Suppressor macrophage (primary cell): ENCODE measurements at regions not wholly inside any gene's neighbourhood (a gene's known extent, or its start where the extent isn't known, plus 50 kb on each side); places are given as distances from the start of the nearest gene placed in this dataset.
A peak's percentile ranks its signal among the peaks of the same experiment; 100 is the strongest.

Source experiments
- DNase-seq, 4 experiments: peaks; one replicate each; pipeline ENCODE4 v3.0.0-alpha.2; 2020 to 2022

GRCh38 chr5:9919306-9920030 is 289.3 kb upstream of the TAS2R1 start:
- no peak for DNase-seq

DNA sequence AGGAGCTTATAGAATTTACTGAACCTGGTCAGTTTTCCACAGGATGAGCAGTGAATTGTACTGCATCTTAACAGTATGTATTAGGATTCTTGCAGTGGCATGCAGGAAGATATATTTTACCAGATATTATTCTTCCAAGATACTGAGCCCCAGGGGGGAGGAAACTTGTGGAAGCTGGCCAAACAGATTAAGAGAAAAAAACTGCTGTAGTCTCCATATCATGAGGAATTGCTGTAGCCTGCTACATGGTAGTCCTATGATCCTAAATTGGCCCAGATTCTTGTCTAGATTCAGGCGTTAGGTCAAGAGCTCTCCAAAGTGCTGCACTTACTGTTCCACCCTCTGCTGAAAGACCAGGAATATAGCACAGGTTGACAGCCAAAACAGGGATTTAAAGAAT is 275.5 kb upstream of the TAS2R1 start:
- DNase-seq = no peak

- no peak for DNase-seq
Observed at GRCh38 chr5:9903801-9904200, 273.6 kb upstream of the TAS2R1 start.

DNA sequence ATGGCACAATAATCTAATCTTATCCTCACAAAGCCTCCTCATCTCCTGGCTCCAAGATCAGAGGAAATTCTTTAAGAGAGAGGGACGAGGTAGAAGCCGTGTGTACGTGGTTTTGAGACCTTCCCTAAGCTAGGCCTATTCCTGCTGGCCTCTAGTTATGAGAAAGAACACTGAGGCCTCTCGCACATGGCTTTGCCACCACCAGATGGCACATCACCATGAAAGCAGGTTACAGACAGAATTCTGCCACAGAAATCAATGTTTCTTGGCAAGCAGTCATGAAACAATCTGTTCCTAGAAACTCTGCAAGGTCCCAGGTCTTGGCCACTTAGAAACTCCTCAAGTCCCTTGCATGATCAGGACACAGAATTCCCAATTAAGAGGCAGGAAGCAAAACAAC is 268.2 kb upstream of the TAS2R1 start:
- DNase-seq = peak in 3 of 4 experiments; percentile 1 to 5 (median 1)

- DNase-seq = no peak
Observed at GRCh38 chr5:9895302-9895645, 265.1 kb upstream of the TAS2R1 start.

DNA sequence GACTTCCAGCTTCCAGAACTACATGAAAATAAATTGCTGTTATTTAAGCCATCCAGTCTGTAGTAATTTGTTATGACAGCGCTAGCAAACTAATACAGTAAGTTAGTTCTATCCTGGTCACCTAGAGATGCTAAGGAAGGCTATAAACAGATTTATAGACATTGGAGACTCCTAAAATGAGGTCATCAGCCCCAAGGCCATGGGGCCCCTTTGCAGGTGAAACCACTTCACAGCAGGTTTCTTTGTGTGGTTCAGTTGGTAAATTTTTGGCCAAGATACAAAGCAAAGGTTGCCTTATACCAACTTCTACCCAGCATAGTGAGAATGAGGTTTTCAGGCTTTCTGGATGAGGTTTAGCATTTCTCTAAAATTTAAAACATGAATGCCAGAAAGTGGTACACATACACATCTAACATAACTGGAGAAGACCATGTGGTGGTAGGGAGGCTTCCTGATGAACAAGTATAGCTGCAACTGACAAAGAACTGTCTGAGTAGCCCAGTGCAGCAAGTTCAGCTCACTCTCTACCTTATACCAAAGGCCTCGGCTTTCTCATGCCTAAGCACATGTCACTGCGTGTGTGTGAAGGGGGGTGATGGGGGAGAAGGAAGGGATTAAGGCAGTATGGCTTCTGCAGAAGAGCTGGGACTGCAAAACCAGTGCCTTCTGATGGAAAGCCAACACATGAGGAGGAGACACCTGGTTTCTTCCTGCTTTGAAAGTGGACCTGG is 264.6 kb upstream of the TAS2R1 start:
- DNase-seq = no peak

- DNase-seq = no peak
Observed at GRCh38 chr5:9892696-9893095, 262.5 kb upstream of the TAS2R1 start.

DNA sequence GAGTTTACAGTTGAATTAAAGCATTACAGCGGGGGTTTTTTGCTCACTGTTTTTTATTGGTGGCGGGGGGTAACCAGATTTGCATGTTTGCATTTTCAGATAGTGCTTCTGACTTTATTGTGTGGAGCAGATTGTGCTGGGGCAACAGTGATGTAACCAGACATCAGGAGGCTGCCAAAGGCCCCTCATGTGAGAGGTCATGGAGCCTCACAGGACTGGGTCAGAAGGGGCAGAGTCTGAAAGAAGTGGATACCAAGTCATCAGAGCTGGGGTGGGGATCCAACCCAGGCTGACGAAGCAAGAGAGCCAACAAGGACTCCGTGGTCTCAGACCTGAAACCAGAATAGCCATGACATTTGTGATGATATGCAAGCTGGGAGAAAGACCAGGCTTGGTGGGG is 259.4 kb upstream of the TAS2R1 start:
- DNase-seq = no peak

DNA sequence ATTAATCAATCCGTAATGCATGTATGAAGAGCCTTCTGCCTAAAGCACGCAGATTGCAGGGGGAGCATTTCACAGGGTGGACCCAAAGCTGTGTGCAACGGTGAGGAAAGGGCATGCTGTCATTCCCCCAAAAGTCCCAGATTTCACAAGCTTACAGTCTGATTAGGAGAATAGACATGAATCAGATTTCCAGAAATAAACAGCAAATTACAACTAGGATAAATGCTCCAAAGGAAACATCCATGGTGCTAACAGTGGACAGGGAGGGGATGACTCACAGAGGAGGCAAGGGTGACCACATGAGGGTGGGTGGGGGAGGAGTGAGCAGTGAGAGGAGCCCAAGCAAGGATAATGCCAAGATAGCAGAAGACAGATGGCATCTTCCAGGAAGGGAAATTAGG is 258.4 kb upstream of the TAS2R1 start:
- no peak for DNase-seq

GRCh38 chr5:9885164-9885563 is 255.0 kb upstream of the TAS2R1 start:
- DNase-seq = no peak

GRCh38 chr5:9878206-9878605 is 248.1 kb upstream of the TAS2R1 start:
- DNase-seq = no peak

GRCh38 chr5:9877488-9877887 is 247.3 kb upstream of the TAS2R1 start:
- DNase-seq = no peak

DNA sequence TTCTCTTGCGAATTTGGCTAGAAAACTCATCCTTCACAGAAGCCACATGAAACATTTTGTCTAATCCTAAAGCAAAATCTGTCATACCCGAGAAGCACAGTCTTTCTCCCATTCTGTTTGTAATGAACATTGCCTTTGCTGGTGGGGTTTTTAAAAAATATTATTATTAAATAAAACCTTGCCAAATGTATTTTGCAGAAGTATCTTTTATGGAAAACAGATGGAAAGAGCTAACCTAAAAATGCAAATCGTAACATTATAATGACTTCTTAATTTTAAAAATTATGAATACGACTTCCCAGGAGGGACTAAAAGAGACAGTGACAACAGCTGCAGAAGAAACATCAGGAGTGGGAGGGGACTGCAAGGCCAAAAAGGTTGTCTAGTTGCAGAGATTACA is 246.3 kb upstream of the TAS2R1 start:
- no peak for DNase-seq

GRCh38 chr5:9869616-9870288 is 239.6 kb upstream of the TAS2R1 start:
- no peak for DNase-seq

DNA sequence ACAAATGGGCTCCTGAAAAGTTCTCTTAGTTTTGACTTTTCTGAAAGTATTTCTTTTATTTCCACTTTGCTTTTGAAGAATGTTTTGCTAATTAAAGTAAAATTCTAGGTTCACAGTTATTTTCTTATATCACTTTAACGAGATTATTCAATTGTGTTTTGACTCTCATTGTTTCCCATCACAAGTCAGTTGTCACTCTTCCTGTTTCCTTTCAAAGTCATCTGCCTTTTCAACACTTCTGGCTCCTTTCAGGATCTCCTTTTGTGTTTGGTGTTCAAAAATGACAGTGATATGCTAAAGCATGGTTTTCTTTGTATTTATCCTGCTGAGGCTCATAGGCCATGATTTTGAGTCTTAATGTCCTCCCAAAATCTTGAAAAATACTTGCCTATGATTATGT is 235.4 kb upstream of the TAS2R1 start:
- DNase-seq = no peak

DNA sequence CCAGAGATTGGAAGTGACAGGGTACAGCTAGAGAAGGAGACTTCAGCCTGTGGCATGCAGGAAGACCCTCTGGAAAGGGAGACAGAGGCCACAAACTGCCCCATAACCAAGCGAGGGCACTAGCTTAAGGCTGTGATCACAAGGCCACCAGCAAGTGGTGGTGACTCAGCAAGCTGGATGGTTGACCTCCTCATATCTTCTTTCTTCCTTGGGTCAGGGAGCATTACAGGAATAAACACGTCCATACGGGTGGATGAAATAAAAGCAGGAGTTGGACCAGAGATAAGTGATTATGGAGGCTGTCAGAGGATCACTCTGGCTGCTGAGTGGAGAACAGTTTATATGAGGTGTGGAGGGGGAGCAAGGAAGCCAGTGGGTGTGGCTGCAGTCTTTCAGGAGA is 234.6 kb upstream of the TAS2R1 start:
- no peak for DNase-seq

GRCh38 chr5:9863486-9863885 is 233.3 kb upstream of the TAS2R1 start:
- DNase-seq = no peak

DNA sequence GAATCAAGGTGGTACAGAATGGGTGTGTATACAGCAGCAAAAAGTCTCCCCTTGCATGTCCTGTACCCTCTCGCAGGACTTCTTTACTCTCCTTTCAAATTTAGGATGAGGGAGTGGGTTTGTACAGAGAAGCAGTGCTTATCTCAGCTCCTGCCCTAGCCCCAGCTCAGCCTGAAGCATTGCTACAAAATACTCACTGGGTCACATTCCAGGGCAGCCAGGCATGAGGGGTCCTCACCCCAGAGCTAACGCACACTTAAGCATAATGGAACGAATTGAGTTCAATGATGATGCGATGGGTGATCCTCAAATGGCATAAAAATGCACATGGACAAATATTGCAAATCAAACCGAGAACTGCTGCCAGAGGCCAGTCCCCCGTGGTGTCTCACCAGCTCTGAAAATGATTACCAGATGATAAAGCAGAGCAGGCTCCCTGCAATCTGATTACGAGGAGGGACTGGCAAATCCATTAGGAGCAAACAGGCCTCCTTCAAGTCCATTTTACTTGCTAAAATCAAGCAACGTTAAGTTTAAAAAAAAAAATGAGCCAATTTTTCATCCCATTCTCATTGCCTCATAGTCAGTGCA is 231.6 kb upstream of the TAS2R1 start:
- no peak for DNase-seq

GRCh38 chr5:9859808-9860207 is 229.7 kb upstream of the TAS2R1 start:
- no peak for DNase-seq

DNA sequence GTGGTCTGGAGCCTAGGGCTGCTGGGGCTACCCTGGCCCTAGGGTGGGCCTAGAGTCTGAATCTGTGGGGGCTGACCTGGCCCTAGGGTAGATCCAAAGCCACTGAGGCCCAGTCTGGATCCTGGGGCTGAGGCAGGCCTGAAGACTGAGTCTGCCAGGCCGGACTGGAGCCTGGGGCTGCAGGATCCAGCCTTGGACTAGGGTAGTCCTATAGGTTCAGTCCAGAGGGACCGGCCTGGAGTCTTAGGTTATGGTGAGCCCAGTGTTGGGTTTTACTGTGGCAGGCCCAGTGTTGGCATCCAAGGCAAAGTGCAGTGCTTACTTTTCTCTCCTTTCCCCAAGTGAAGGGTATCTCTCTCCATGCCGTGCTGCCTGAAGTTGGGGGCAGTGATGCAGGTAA is 227.9 kb upstream of the TAS2R1 start:
- DNase-seq = no peak

DNA sequence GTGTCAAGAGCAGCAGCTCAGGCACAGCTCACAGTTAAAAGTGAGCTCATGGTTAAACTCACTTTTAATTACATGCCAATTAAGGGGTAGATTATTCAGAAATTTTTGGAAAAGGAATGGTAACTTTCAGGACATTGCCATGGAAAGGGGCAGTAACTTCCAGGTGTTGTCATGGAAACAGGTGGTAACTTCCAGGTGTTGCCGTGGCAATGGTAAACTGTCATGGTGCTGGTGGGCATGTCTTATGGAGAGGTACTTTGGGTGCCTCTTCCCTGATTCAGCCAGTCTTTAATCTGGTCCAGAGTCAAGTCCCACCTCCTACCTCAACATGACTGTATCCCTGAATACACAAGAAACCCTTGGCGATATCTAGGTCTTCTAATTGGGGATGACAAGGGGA is 223.2 kb upstream of the TAS2R1 start:
- no peak for DNase-seq

GRCh38 chr5:9852671-9853070 is 222.5 kb upstream of the TAS2R1 start:
- no peak for DNase-seq

DNA sequence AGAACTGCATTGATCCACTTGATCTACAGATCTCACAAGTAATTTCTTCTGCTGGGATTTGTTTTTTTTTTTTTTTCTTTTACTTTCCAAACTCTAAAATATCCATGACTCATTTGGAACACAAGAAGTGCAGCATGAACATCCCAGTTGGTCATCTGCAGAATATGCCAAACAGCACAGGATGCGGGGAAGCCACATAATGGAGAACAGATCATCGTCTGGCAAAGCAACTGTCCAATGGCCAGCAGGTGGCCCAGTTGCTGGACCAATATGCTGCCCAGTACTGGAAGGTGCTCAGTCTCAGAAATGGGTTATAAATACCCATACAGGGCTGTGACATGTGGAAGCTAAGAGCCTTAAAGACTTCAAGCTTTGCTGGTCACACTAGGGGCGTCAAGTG is 221.3 kb upstream of the TAS2R1 start:
- no peak for DNase-seq

- DNase-seq = no peak
Observed at GRCh38 chr5:9850456-9850855, 220.3 kb upstream of the TAS2R1 start.
